Endometrium (tissue), 2 donors: ENCODE measurements at regions not wholly inside any gene's neighbourhood (a gene's known extent, or its start where the extent isn't known, plus 50 kb on each side); places are given as distances from the start of the nearest gene placed in this dataset.

Source experiments
- FAIRE-seq: peaks from 2 replicates; lab custom pipeline; 2012; peaks lifted over from hg19 to GRCh38; lab: Jason Lieb, UNC
- donor health status: control.
- donor health status: control.

DNA sequence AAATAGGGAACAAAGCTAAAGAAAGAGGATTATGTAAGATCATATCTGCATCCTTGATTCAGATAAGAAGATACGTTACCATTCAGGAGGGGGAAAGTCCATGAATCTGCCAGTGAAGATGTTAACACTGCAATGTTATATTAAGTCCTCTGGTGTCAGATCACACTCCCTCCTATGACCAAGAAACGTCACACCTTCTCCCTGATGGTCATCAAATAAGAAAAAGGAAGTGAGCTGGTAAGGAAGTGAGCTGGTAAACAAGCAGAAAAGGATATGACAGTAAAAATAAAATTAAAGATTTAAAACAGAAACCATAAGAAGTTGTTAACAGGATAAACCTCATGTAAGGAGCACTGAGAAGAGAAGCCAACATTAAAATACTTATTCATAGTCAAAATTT, 340.2 kb downstream of the SEC23A start:
- FAIRE-seq, result no peak

DNA sequence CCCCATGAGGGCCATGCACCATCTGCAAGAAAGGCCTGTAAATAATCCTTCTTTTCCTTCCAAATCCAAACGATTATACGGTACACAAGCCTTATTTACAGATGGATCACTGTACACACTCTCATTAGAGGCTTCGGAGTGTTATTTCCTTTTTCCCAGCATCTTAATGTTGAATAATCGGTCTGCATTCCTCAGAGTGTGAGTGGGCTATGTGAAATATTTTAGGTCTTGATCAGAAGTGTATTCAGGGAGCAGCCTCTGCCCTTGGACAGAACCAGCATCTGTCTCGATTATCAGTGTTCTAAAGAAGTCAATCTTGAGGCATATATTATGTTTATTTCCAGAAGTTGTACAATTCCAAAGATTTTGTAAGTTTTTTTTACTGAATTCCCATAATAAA, 340.6 kb downstream of the SEC23A start:
- FAIRE-seq, result no peak

DNA sequence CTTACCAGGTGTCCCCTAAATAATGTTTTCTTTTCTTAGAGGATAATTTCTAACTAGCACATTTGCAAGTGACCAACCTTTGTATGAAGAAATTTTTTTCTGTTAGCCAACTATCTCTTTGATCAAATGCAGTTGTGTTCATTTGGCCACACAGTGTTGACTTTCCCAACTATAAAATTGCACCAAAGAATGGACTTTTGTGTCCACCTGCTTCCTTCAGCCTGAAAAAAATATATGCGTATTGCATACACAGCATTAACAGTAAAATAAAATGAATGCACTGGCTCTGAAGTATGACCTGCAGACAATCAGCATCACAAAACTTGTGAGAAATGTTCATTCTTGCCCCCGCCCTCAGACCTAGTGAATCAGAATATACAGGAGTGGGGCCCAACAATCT, 342.0 kb downstream of the SEC23A start:
- FAIRE-seq, result no peak

- FAIRE-seq, result no peak
These were observed 344.4 kb downstream of the SEC23A start for GRCh38 chr14:38758661-38759060.

DNA sequence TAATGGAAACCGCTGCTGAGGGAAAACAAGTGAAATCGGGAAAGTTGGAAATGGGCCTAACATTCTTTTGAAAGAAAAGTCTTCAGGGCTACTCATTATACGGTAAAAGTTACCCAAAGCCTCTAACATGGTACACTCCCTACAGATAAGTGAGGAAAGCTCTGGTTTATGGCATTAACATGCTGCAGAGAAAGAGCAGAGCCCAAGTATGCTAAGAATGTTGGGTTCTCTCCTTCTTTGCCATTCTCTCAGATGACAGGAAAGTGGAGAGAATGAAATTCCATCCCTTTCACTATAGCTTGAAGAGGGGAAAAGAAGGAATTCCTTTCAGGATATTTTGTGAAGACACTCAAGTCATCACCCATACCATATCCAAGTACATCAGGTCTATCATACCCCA, 348.0 kb downstream of the SEC23A start:
- no peak for FAIRE-seq

GRCh38 chr14:38752750-38753149, 350.3 kb downstream of the SEC23A start:
- no peak for FAIRE-seq

GRCh38 chr14:38752341-38752740, 350.7 kb downstream of the SEC23A start:
- no peak for FAIRE-seq

GRCh38 chr14:38751459-38751858, 351.6 kb downstream of the SEC23A start:
- no peak for FAIRE-seq

GRCh38 chr14:38749936-38750335, 353.1 kb downstream of the SEC23A start:
- no peak for FAIRE-seq

- no peak for FAIRE-seq
These were observed 357.2 kb downstream of the SEC23A start for GRCh38 chr14:38745861-38746260.

GRCh38 chr14:38743966-38744584, 359.0 kb downstream of the SEC23A start:
- no peak for FAIRE-seq

- no peak for FAIRE-seq
These were observed 365.2 kb downstream of the SEC23A start for GRCh38 chr14:38737686-38738407.

- no peak for FAIRE-seq
These were observed 368.0 kb downstream of the SEC23A start for GRCh38 chr14:38735005-38735404.

- FAIRE-seq, result no peak
These were observed 371.1 kb downstream of the SEC23A start for GRCh38 chr14:38731962-38732361.

- no peak for FAIRE-seq
These were observed 372.6 kb downstream of the SEC23A start for GRCh38 chr14:38730420-38730819.

GRCh38 chr14:38727731-38728130, 375.3 kb downstream of the SEC23A start:
- FAIRE-seq, result no peak

- FAIRE-seq, result no peak
These were observed 378.4 kb downstream of the SEC23A start for GRCh38 chr14:38724621-38725020.

- no peak for FAIRE-seq
These were observed 379.1 kb downstream of the SEC23A start for GRCh38 chr14:38723959-38724358.

DNA sequence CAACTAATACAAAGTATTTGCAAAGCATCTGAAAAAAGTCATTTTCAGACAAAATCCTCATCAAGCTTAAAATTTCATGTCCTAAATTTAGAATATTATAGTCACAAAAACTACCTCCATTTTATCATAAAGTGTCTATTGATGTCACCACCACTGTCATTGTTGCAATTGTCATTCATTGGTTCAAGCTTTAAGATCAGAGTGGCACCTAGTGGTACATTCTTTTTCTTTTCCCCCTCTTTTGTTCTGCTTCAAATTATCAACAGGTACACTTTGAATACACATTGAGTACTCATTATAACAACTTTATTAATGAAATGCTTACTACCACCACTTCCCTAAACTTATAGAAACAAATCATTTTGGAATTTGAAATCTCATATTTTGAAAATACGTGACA, 379.8 kb downstream of the SEC23A start:
- FAIRE-seq, result no peak

DNA sequence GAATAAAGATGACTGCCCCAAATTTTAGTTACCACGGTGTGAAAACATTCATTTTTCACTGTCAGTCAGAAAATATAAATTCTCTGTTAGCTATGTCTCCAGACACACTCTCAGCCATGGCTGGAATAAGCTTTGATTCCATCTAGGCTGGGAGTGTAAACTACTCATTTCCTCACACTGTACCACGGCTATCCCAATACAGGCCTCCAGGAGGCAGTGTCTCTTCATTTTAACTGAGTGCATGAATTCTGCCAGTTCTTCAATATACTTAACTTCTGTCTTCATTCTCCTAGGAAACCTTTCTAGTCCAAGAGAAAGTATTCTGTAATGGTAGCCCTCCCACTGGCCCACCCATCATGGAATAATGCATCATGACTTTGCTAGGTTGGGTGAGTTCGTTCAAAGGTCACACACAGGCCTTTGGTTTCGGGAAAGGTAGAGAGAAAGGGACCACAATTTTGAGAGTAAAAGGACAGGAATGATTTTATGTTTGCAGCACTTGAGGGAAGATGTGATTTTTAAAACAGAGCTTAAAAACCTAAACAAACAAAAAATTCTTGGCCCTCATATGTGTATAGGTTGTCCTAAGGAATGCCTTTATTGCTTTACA, 381.1 kb downstream of the SEC23A start:
- FAIRE-seq, result no peak

- no peak for FAIRE-seq
These were observed 384.5 kb downstream of the SEC23A start for GRCh38 chr14:38718519-38718918.

- FAIRE-seq, result no peak
These were observed 386.1 kb downstream of the SEC23A start for GRCh38 chr14:38716926-38717325.

- FAIRE-seq, result no peak
These were observed 392.2 kb downstream of the SEC23A start for GRCh38 chr14:38710881-38711280.

- FAIRE-seq, result no peak
These were observed 392.8 kb downstream of the SEC23A start for GRCh38 chr14:38710196-38710595.
